T-helper 2 cell treated with Interferon-gamma antibody and Interleukin-4, amounts not matched to agents 100 ng/mL and 5 ng/mL, for 36 hours (primary cell): ENCODE measurements at regions not wholly inside any gene's neighbourhood (a gene's known extent, or its start where the extent isn't known, plus 50 kb on each side); places are given as distances from the start of the nearest gene placed in this dataset.

Source experiments
- intact Hi-C: fragments of 100-400 bp; cut with micrococcal nuclease; formaldehyde crosslinking; loops from one replicate; pipeline ENCODE4 v1.15.1; 2023

GRCh38 chr11:45362636-45363035 lies 76.5 kb upstream of the SYT13 start:
- intact Hi-C loops, result no loop called here

- intact Hi-C loops, result no loop called here
Measured at GRCh38 chr11:45361551-45361950, 75.4 kb upstream of the SYT13 start.

GRCh38 chr11:45355706-45356041 lies 69.5 kb upstream of the SYT13 start:
- intact Hi-C loops, result loop anchor here (2.0 to 10.0 kb wide), 2 partner anchors 15 to 489 kb away; partner anchors contain the start of gene CRY2

- intact Hi-C loops, result loop anchor here (2.0 to 10.0 kb wide), 2 partner anchors 14 to 490 kb away; partner anchors contain the start of gene CRY2
Measured at GRCh38 chr11:45354976-45355705, 69.0 kb upstream of the SYT13 start.

- intact Hi-C loops, result no loop called here
Measured at GRCh38 chr11:45348729-45349128, 62.6 kb upstream of the SYT13 start.

GRCh38 chr11:45347348-45348082 lies 61.4 kb upstream of the SYT13 start:
- intact Hi-C loops, result no loop called here

- intact Hi-C loops, result no loop called here
Measured at GRCh38 chr11:45345491-45345890, 59.4 kb upstream of the SYT13 start.

- intact Hi-C loops, result no loop called here
Measured at GRCh38 chr11:45344028-45344427, 57.9 kb upstream of the SYT13 start.

- intact Hi-C loops, result no loop called here
Measured at GRCh38 chr11:45343444-45343843, 57.3 kb upstream of the SYT13 start.

- intact Hi-C loops, result loop anchor here (2.0 kb wide), 1 partner anchor 13 kb away; no protein-coding TSS in a partner anchor
Measured at GRCh38 chr11:45341372-45341771, 55.2 kb upstream of the SYT13 start.

GRCh38 chr11:45339729-45340519 lies 53.8 kb upstream of the SYT13 start:
- intact Hi-C loops, result loop anchor here (1.0 to 10.0 kb wide), 3 partner anchors 15 to 432 kb away; no protein-coding TSS in a partner anchor

GRCh38 chr11:45337583-45338360 lies 51.6 kb upstream of the SYT13 start:
- intact Hi-C loops, result loop anchor here (10.0 kb wide), 1 partner anchor 403 kb away; no protein-coding TSS in a partner anchor

GRCh38 chr11:45336136-45336535 lies 50.0 kb upstream of the SYT13 start:
- intact Hi-C loops, result loop anchor here (10.0 kb wide), 1 partner anchor 401 kb away; no protein-coding TSS in a partner anchor
